GM19043 (cell line): ENCODE measurements at regions not wholly inside any gene's neighbourhood (a gene's known extent, or its start where the extent isn't known, plus 50 kb on each side); places are given as distances from the start of the nearest gene placed in this dataset.

Experiments
- ATAC-seq: cut with Tn5 transposase; IDR thresholded peaks from one replicate; pipeline ENCODE4 v1.9.1; 2021; ENCODE audit warnings: low read depth; ENCODE audit not compliant: unreplicated experiment

- no peak for ATAC-seq
These were observed 101.4 kb upstream of the CD180 start for GRCh38 chr5:67297802-67298532.

GRCh38 chr5:67297376-67297775, 100.8 kb upstream of the CD180 start:
- no peak for ATAC-seq

DNA sequence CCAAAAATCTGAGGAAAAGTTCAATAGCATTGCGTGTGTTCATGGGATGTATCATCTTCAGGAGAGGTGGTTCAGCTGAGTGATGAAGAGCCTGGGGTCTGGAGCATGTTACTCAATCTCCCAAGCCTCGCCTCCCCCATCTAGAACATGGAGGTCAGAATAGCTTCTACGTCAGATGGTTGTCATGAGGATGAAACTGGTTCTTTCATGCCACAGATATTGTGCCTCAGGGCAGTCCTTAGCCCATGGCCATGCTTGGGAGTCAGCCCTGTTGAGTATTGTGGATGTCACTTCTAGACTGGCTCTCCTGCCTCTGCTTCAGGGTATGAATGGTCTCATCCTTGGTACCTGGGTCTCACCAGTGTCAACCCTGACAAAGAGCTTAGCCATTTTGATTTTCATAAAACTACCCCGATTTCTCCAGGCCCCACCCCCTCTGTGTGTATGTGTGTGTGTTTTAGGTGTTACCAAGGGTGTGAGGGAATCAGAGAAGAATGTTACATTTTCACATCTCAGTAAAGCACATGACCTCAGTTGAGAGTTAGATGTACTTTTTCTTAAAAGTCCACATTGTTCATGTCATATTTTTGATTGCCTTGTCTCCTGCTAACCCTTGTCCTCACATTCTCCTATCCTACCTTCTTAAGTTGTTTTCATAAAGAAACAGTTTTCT, 97.8 kb upstream of the CD180 start:
- no peak for ATAC-seq

- ATAC-seq: no peak
These were observed 96.6 kb upstream of the CD180 start for GRCh38 chr5:67293226-67293625.

DNA sequence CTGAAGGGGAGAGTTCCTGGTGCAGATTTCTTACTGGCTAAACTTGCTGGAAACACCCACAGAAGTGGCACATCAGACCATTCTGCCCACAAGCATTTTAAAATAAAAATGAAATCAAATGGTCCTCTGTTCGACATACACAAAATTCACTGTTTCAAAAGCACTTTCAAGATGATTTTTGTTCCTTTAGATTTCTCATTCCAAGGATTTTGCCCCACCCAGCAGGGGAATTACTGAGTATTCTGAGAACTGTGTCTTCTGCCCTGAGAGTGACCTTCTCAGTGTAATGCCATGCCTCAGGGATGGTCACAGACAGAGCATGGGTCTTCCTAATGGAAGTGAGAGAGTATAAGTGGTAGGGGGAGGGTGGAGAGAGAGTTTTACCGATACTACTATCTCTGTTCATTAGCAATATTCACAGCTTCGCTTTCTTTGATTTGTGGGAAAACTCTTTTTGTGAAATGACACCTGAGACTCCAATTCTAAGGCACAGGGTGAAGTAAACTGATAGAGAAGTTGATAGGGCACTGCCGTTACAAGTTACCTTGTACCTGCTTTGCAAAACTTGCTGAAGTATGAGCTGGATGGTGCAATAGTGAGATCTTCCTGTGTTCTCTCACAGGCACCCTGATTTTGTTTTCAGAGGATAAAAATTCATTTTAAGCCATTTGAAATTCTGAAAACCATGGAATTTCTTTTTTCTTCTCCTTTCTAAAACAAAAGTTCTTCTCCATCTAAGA, 95.8 kb upstream of the CD180 start:
- no peak for ATAC-seq

- no peak for ATAC-seq
These were observed 95.1 kb upstream of the CD180 start for GRCh38 chr5:67291671-67292070.

GRCh38 chr5:67291066-67291465, 94.5 kb upstream of the CD180 start:
- no peak for ATAC-seq

DNA sequence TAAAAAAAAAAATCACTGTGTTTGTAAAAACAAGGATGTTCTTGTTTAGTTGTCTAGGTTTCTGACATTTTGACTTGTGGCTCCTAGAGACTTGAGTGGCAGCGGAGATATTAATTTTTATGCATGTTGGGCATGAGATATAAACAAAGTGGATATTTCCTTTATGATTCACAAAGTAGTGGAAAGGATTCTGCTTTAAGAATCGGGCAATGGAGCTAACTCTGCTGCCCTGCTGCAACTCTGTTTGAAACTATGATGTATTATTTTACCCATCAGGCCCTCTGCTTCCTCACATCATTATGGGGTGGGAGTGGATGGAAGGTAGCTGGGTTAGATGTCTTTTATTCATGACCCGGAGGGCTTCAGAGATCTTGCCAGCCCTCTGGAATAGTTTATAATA, 94.1 kb upstream of the CD180 start:
- ATAC-seq: no peak

- ATAC-seq: no peak
These were observed 93.3 kb upstream of the CD180 start for GRCh38 chr5:67289763-67290521.

- ATAC-seq: no peak
These were observed 91.1 kb upstream of the CD180 start for GRCh38 chr5:67287510-67288268.

GRCh38 chr5:67286006-67286405, 89.4 kb upstream of the CD180 start:
- ATAC-seq: no peak

GRCh38 chr5:67283988-67284487, 87.4 kb upstream of the CD180 start:
- no peak for ATAC-seq

GRCh38 chr5:67283275-67283987, 86.8 kb upstream of the CD180 start:
- no peak for ATAC-seq

- ATAC-seq: no peak
These were observed 85.3 kb upstream of the CD180 start for GRCh38 chr5:67281874-67282273.

DNA sequence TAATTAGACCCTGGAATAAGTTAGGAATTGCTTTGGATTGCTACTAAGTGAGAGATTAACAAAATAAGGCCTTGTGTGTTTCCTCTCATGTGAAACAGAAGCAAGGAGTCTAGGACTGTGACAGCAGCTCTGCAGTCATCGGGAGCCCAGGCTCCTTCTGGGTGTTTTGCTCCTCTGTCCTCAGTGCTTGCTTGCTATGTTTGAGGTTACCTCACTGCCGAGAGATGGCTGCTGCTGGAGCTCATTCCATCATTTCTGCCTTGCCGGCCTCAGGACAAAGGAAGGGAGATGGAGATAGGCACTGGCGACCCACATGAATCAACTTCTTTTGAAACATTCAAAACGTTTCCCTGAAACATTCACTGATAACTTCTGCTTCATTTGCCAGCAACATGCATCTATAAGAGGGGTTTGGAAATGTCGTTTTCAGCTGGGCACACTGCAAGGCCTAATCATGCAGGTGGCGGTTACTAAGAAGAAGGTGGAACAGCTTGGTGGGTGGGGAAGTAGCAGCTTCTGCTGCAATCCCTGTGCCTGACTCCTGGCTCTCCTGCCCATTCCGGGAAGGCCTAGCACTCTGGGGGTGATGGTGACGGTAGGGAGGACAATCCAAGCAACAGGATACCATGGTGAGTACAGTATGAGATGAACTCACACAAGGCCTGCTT, 77.2 kb upstream of the CD180 start:
- ATAC-seq: no peak

DNA sequence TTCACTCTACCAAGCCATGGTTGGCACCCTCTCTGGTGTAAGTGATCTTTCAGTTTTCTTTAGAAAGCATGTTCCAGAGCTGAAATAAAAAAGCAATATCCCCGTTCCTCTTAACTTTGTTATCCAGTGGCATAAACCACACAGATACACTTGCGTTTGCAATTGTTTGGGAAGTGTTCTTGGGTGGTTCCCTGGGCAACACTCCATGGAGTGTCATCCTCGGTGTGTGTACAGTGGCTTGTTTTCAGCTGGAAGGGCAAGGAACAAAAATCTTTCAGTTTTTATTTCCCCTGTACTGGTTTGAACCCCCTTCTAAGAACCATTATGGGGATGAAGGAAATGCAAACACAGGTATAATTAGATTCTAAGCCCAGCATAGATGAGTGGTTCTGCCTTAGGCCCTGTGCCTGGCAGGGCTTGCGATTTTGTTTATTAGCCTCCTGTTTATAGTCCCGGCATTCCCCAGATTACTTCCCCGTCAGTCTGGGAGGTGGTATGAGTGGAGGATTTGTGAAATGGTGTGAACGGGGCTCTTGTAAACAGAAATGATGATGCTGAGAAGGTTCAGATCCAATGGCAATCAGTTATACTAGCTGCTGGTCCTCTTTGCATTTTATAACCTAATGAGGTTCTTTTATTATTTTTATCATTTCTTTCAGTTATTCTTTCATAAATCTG, 76.0 kb upstream of the CD180 start:
- ATAC-seq: no peak

GRCh38 chr5:67268231-67269021, 71.8 kb upstream of the CD180 start:
- ATAC-seq: no peak
